Neutrophil (primary cell): ENCODE measurements at regions not wholly inside any gene's neighbourhood (a gene's known extent, or its start where the extent isn't known, plus 50 kb on each side); places are given as distances from the start of the nearest gene placed in this dataset.

Experiments
- H3K27ac ChIP-seq: fragments of 200-600 bp; sonication (generic); 2 replicates; pipeline ENCODE4 v1.5.1; 2016; ENCODE audit warnings: mild to moderate bottlenecking, moderate library complexity
- H3K27me3 ChIP-seq: fragments of 200-600 bp; sonication (generic); 2 replicates; pipeline ENCODE4 v1.6.0; 2016; ENCODE audit warnings: mild to moderate bottlenecking
- H3K36me3 ChIP-seq: fragments of 200-600 bp; sonication (generic); 2 replicates; pipeline ENCODE4 v1.5.1; 2017
- H3K4me1 ChIP-seq, 2 experiments: fragments of 200-600 bp in 1 of 2; sonication (generic) in 1 of 2; 1 replicate in 1 of 2; 2 replicates in 1 of 2; pipeline versions ENCODE4 v1.5.1 to v1.6.1; 2013 to 2016; ENCODE audit warnings: low read depth in 1 of 2, low read length in 1 of 2, mild to moderate bottlenecking in 1 of 2, moderate library complexity in 1 of 2; ENCODE audit not compliant: control insufficient read depth in 1 of 2, insufficient read depth in 1 of 2
- H3K4me3 ChIP-seq, 2 experiments: fragments of 200-600 bp in 1 of 2; sonication (generic) in 1 of 2; 1 replicate in 1 of 2; 2 replicates in 1 of 2; pipeline ENCODE4 v1.5.1; 2013 to 2016; ENCODE audit warnings: low read depth in 1 of 2, low read length in 1 of 2, mild to moderate bottlenecking in 1 of 2, moderate library complexity in 1 of 2
- H3K9me3 ChIP-seq: fragments of 200-600 bp; sonication (generic); 2 replicates; pipeline ENCODE4 v1.5.1; 2016
- CTCF ChIP-seq: fragments of 200-600 bp; sonication (generic); IDR thresholded peaks from 2 replicates; pipeline ENCODE4 v1.5.1; 2016; ENCODE audit warnings: antibody characterized with exemption

- Histone ChIP-seq H3K27ac (no peak overlapping the region), H3K4me3 (no peak overlapping the region), H3K27me3 (no peaks in the 10 kb centered on the region), H3K9me3 (no peaks in the 10 kb centered on the region), H3K4me1 (no peaks in the 10 kb centered on the region), H3K36me3 (no peaks in the 10 kb centered on the region)
- no peak for TF ChIP-seq CTCF
These were observed 300.0 kb upstream of the ALG10B start for GRCh38 chr12:38016602-38017001.

- H3K9me3 ChIP-seq: no peaks in the 10 kb centered on the region
- TF ChIP-seq CTCF: no peak
- H3K4me3 ChIP-seq: no peak overlapping the region
These were observed 290.7 kb upstream of the ALG10B start for GRCh38 chr12:38025916-38026315.

GRCh38 chr12:38053113-38053512, 263.5 kb upstream of the ALG10B start:
- no peaks in the 10 kb centered on the region for H3K4me1 ChIP-seq
- no peak for TF ChIP-seq CTCF
- peaks cover 3% of the 10 kb centered on the region for H3K9me3 ChIP-seq

More at GRCh38 chr12:38025916-38026315, 290.7 kb upstream of the ALG10B start:
- no peaks in the 10 kb centered on the region for H3K4me1 ChIP-seq
- no peak overlapping the region for H3K27ac ChIP-seq
- H3K36me3 ChIP-seq: no peaks in the 10 kb centered on the region
- H3K27me3 ChIP-seq: no peaks in the 10 kb centered on the region

GRCh38 chr12:38053655-38054464, 262.7 kb upstream of the ALG10B start:
- Histone ChIP-seq H3K36me3 (no peaks in the 10 kb centered on the region), H3K9me3 (peaks cover 3% of the 10 kb centered on the region), H3K4me3 (no peak overlapping the region), H3K27me3 (no peaks in the 10 kb centered on the region), H3K27ac (no peak overlapping the region), H3K4me1 (no peaks in the 10 kb centered on the region)
- no peak for TF ChIP-seq CTCF

More at GRCh38 chr12:38053113-38053512, 263.5 kb upstream of the ALG10B start:
- Histone ChIP-seq H3K36me3 (no peaks in the 10 kb centered on the region), H3K27ac (no peak overlapping the region), H3K27me3 (no peaks in the 10 kb centered on the region), H3K4me3 (no peak overlapping the region)

- no peaks in the 10 kb centered on the region for H3K27me3 ChIP-seq
- H3K4me1 ChIP-seq: no peaks in the 10 kb centered on the region
- no peak overlapping the region for H3K4me3 ChIP-seq
- TF ChIP-seq CTCF: no peak
- peaks cover 3% of the 10 kb centered on the region for H3K9me3 ChIP-seq
- no peak overlapping the region for H3K27ac ChIP-seq
- no peaks in the 10 kb centered on the region for H3K36me3 ChIP-seq
These were observed 259.6 kb upstream of the ALG10B start for GRCh38 chr12:38056701-38057689.
